Epithelial cell of proximal tubule (primary cell): ENCODE measurements at regions not wholly inside any gene's neighbourhood (a gene's known extent, or its start where the extent isn't known, plus 50 kb on each side); places are given as distances from the start of the nearest gene placed in this dataset.
"Not testable (repeated sequence)": the region's sequence is repeated elsewhere in the genome, so short reads cannot be mapped to it uniquely, and the experiment has no call there.

Experiments
- DNase-seq: peaks from one replicate; pipeline ENCODE4 v3.0.0-alpha.2; 2011; ENCODE audit warnings: low read depth
- H3K4me3 ChIP-seq: 2 replicates; pipeline ENCODE4 v1.5.1; 2011; ENCODE audit warnings: low read depth, mild to moderate bottlenecking, low read length
- CTCF ChIP-seq: conservative IDR thresholded peaks from 2 replicates; pipeline ENCODE4 v1.5.1; 2012; ENCODE audit warnings: low read depth, mild to moderate bottlenecking, low read length

GRCh38 chr11:101803651-101804050 is 111.2 kb upstream of the CEP126 start:
- H3K4me3 ChIP-seq, result no peak overlapping the region
- no peak for DNase-seq
- TF ChIP-seq CTCF, result no peak

- no peak overlapping the region for H3K4me3 ChIP-seq
- no peak for TF ChIP-seq CTCF
- no peak for DNase-seq
These were observed 117.5 kb upstream of the CEP126 start for GRCh38 chr11:101797335-101797734.

GRCh38 chr11:101792814-101793213 is 122.0 kb upstream of the CEP126 start:
- no peak overlapping the region for H3K4me3 ChIP-seq
- DNase-seq, result no peak
- TF ChIP-seq CTCF, result no peak

GRCh38 chr11:101786916-101787315 is 127.9 kb upstream of the CEP126 start:
- DNase-seq, result no peak
- no peak overlapping the region for H3K4me3 ChIP-seq
- TF ChIP-seq CTCF, result no peak

- no peak for DNase-seq
- no peak overlapping the region for H3K4me3 ChIP-seq
- no peak for TF ChIP-seq CTCF
These were observed 128.4 kb upstream of the CEP126 start for GRCh38 chr11:101786421-101786820.

GRCh38 chr11:101779167-101779566 is 135.6 kb upstream of the CEP126 start:
- H3K4me3 ChIP-seq, DNase-seq: not testable (repeated sequence)

GRCh38 chr11:101777476-101777875 is 137.3 kb upstream of the CEP126 start:
- no peak for DNase-seq
- no peak for TF ChIP-seq CTCF
- H3K4me3 ChIP-seq, result no peak overlapping the region

GRCh38 chr11:101775033-101775432 is 139.8 kb upstream of the CEP126 start:
- no peak for DNase-seq
- H3K4me3 ChIP-seq, result no peak overlapping the region
- TF ChIP-seq CTCF, result no peak
